HEK293 (cell line): ENCODE measurements at regions not wholly inside any gene's neighbourhood (a gene's known extent, or its start where the extent isn't known, plus 50 kb on each side); places are given as distances from the start of the nearest gene placed in this dataset.

Source experiments
- CTCF ChIA-PET: fragments of 350-600 bp; formaldehyde crosslinking; extraction: SDS; loops from one replicate; lab custom pipeline; 2021; ENCODE audit warnings: antibody characterized with exemption; lab: Yijun Ruan, JAX
- POLR2A ChIA-PET: fragments of 300-600 bp; formaldehyde crosslinking; extraction: SDS; loops from one replicate; lab custom pipeline; 2020; ENCODE audit warnings: antibody characterized with exemption, inconsistent platforms; lab: Yijun Ruan, JAX
- H3K27ac ChIP-seq: fragments of 200-500 bp; sonication (Bioruptor generic); 2 replicates; pipeline ENCODE4 v1.5.1; 2014; ENCODE audit warnings: low read depth, low read length, control low read depth, inconsistent platforms; ENCODE audit errors: extremely low read depth
- H3K36me3 ChIP-seq, 2 experiments: fragments of 200-500 bp in 1 of 2; sonication (Bioruptor generic) in 1 of 2; 1 replicate in 1 of 2; 2 replicates in 1 of 2; pipeline ENCODE4 v1.5.1; 2014 to 2017; ENCODE audit warnings: inconsistent platforms in 2 of 2, low read length in 2 of 2; ENCODE audit not compliant: control insufficient read depth in 2 of 2, insufficient read depth in 1 of 2
- H3K4me1 ChIP-seq: fragments of 200-500 bp; sonication (Bioruptor generic); 2 replicates; pipeline ENCODE4 v1.5.1; 2014; ENCODE audit warnings: mild to moderate bottlenecking, low read length, inconsistent platforms; ENCODE audit not compliant: control insufficient read depth, insufficient read depth
- H3K4me3 ChIP-seq: 2 replicates; pipeline ENCODE4 v1.5.1; 2011; ENCODE audit warnings: low read depth, mild to moderate bottlenecking, control low read depth, low read length, moderate library complexity
- H3K9me3 ChIP-seq: fragments of 200-500 bp; sonication (Bioruptor generic); 2 replicates; pipeline ENCODE4 v1.5.1; 2014; ENCODE audit warnings: low read depth, low read length, inconsistent platforms; ENCODE audit not compliant: control insufficient read depth, insufficient read depth
- ATF2 ChIP-seq: fragments of 450-650 bp; formaldehyde crosslinking; IDR thresholded peaks from 2 replicates; pipeline ENCODE4 v1.5.1; 2016; ENCODE audit warnings: missing biosample characterization, missing genetic modification characterization, low read depth
- GLIS1 ChIP-seq: fragments of 450-650 bp; formaldehyde crosslinking; IDR thresholded peaks from 2 replicates; pipeline ENCODE4 v1.5.1; 2016; ENCODE audit warnings: missing biosample characterization, missing genetic modification characterization
- MEIS1 ChIP-seq: sonication (generic); formaldehyde crosslinking; IDR thresholded peaks from 2 replicates; pipeline ENCODE4 v1.8.1; 2022; ENCODE audit warnings: missing genetic modification reagents, mild to moderate bottlenecking, borderline replicate concordance
- PRDM1 ChIP-seq: fragments of 450-650 bp; formaldehyde crosslinking; IDR thresholded peaks from 2 replicates; pipeline ENCODE4; 2016; ENCODE audit warnings: missing biosample characterization, missing genetic modification characterization
- RBAK ChIP-seq: fragments of 450-650 bp; formaldehyde crosslinking; IDR thresholded peaks from 2 replicates; pipeline ENCODE4 v1.5.1; 2016; ENCODE audit warnings: missing biosample characterization, missing genetic modification characterization
- SCRT2 ChIP-seq: fragments of 450-650 bp; formaldehyde crosslinking; IDR thresholded peaks from 2 replicates; pipeline ENCODE4 v1.5.1; 2016; ENCODE audit warnings: missing biosample characterization, missing genetic modification characterization
- TRIM28 ChIP-seq: IDR thresholded peaks from 2 replicates; pipeline ENCODE4 v1.6.1; 2011; ENCODE audit warnings: low read length, control low read depth, borderline replicate concordance
- ZBTB10 ChIP-seq: fragments of 450-650 bp; formaldehyde crosslinking; IDR thresholded peaks from 2 replicates; pipeline ENCODE4 v1.5.1; 2016; ENCODE audit warnings: missing biosample characterization, missing genetic modification characterization
- ZBTB20 ChIP-seq: fragments of 450-650 bp; formaldehyde crosslinking; IDR thresholded peaks from 2 replicates; pipeline ENCODE4 v1.5.1; 2016; ENCODE audit warnings: missing biosample characterization, missing genetic modification characterization
- ZBTB8A ChIP-seq: fragments of 450-650 bp; formaldehyde crosslinking; IDR thresholded peaks from 2 replicates; pipeline ENCODE4 v1.5.1; 2016; ENCODE audit warnings: missing biosample characterization, missing genetic modification characterization
- ZFHX2 ChIP-seq: fragments of 450-650 bp; formaldehyde crosslinking; conservative IDR thresholded peaks from 2 replicates; pipeline ENCODE4 v1.5.1; 2016; ENCODE audit warnings: missing biosample characterization, missing genetic modification characterization
- ZIC2 ChIP-seq: fragments of 450-650 bp; formaldehyde crosslinking; IDR thresholded peaks from 2 replicates; pipeline ENCODE4 v1.5.1; 2016; ENCODE audit warnings: missing biosample characterization, missing genetic modification characterization
- ZNF114 ChIP-seq: fragments of 450-650 bp; formaldehyde crosslinking; IDR thresholded peaks from 2 replicates; pipeline ENCODE4 v1.5.0; 2017; ENCODE audit warnings: missing biosample characterization, missing genetic modification characterization
- ZNF169 ChIP-seq: fragments of 450-650 bp; formaldehyde crosslinking; IDR thresholded peaks from 2 replicates; pipeline ENCODE4 v1.5.1; 2016; ENCODE audit warnings: missing biosample characterization, missing genetic modification characterization
- ZNF221 ChIP-seq: fragments of 450-650 bp; formaldehyde crosslinking; IDR thresholded peaks from 2 replicates; pipeline ENCODE4 v1.5.1; 2017; ENCODE audit warnings: missing biosample characterization, missing genetic modification characterization, borderline replicate concordance
- ZNF350 ChIP-seq: fragments of 450-650 bp; formaldehyde crosslinking; IDR thresholded peaks from 2 replicates; pipeline ENCODE4 v1.5.0; 2017; ENCODE audit warnings: missing biosample characterization, mild to moderate bottlenecking, missing genetic modification characterization
- ZNF433 ChIP-seq: fragments of 450-650 bp; formaldehyde crosslinking; IDR thresholded peaks from 2 replicates; pipeline ENCODE4 v1.5.1; 2016; ENCODE audit warnings: missing biosample characterization, missing genetic modification characterization, low read depth
- ZNF677 ChIP-seq: fragments of 450-650 bp; IDR thresholded peaks from 2 replicates; pipeline ENCODE4 v1.5.0; 2018; ENCODE audit warnings: missing biosample characterization, mild to moderate bottlenecking, missing genetic modification characterization, moderate library complexity
- ZNF792 ChIP-seq: fragments of 450-650 bp; formaldehyde crosslinking; IDR thresholded peaks from 2 replicates; pipeline ENCODE4 v1.5.1; 2016; ENCODE audit warnings: missing biosample characterization, missing genetic modification characterization
- ZNF830 ChIP-seq: fragments of 450-650 bp; IDR thresholded peaks from 2 replicates; pipeline ENCODE4 v1.5.0; 2018; ENCODE audit warnings: missing biosample characterization, missing genetic modification characterization, low read depth, mild to moderate bottlenecking, moderate library complexity
- ZSCAN23 ChIP-seq: fragments of 450-650 bp; formaldehyde crosslinking; IDR thresholded peaks from 2 replicates; pipeline ENCODE4 v1.5.1; 2016; ENCODE audit warnings: missing biosample characterization, missing genetic modification characterization
- TF ChIP-seq, protein P1 (sequence below): fragments of 450-650 bp; formaldehyde crosslinking; conservative IDR thresholded peaks from 2 replicates; pipeline ENCODE4 v1.5.1; 2016; ENCODE audit warnings: low read depth, missing biosample characterization, missing genetic modification characterization
- TF ChIP-seq, protein P2 (sequence below): fragments of 450-650 bp; formaldehyde crosslinking; IDR thresholded peaks from 2 replicates; pipeline ENCODE4 v1.5.1; 2016; ENCODE audit warnings: missing biosample characterization, missing genetic modification characterization
- TF ChIP-seq, protein P3 (sequence below): fragments of 450-650 bp; formaldehyde crosslinking; IDR thresholded peaks from 2 replicates; pipeline ENCODE4 v1.5.1; 2016; ENCODE audit warnings: missing biosample characterization, missing genetic modification characterization

GRCh38 chr5:22910523-22910922 lies 57.4 kb upstream of the CDH12 start:
- POLR2A ChIA-PET, result no interaction called here
- CTCF ChIA-PET, result no interaction called here
- Histone ChIP-seq H3K9me3 (no peaks in the 10 kb centered on the region), H3K27ac (no peak overlapping the region), H3K36me3 (no peaks in the 10 kb centered on the region), H3K4me1 (no peaks in the 10 kb centered on the region), H3K4me3 (no peak overlapping the region)
- TF ChIP-seq GLIS1 (tag by site-specific recombination), result no peak
- TF ChIP-seq, protein P1, sequence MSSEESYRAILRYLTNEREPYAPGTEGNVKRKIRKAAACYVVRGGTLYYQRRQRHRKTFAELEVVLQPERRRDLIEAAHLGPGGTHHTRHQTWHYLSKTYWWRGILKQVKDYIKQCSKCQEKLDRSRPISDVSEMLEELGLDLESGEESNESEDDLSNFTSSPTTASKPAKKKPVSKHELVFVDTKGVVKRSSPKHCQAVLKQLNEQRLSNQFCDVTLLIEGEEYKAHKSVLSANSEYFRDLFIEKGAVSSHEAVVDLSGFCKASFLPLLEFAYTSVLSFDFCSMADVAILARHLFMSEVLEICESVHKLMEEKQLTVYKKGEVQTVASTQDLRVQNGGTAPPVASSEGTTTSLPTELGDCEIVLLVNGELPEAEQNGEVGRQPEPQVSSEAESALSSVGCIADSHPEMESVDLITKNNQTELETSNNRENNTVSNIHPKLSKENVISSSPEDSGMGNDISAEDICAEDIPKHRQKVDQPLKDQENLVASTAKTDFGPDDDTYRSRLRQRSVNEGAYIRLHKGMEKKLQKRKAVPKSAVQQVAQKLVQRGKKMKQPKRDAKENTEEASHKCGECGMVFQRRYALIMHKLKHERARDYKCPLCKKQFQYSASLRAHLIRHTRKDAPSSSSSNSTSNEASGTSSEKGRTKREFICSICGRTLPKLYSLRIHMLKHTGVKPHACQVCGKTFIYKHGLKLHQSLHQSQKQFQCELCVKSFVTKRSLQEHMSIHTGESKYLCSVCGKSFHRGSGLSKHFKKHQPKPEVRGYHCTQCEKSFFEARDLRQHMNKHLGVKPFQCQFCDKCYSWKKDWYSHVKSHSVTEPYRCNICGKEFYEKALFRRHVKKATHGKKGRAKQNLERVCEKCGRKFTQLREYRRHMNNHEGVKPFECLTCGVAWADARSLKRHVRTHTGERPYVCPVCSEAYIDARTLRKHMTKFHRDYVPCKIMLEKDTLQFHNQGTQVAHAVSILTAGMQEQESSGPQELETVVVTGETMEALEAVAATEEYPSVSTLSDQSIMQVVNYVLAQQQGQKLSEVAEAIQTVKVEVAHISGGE, result no peak
- TF ChIP-seq ZNF792 (tag by site-specific recombination), result no peak
- TF ChIP-seq ZBTB20 (tag by site-specific recombination), result no peak
- TF ChIP-seq MEIS1 (CRISPR knock-in tag), result no peak
- no peak for TF ChIP-seq TRIM28
- TF ChIP-seq ZNF114 (tag by site-specific recombination), result no peak
- TF ChIP-seq ZIC2 (tag by site-specific recombination), result no peak
- TF ChIP-seq ZSCAN23 (tag by site-specific recombination), result no peak
- TF ChIP-seq ZNF350, result no peak
- TF ChIP-seq SCRT2, result no peak
- no peak for TF ChIP-seq ZNF677 (tag by site-specific recombination)

- no peak overlapping the region for H3K4me3 ChIP-seq
- TF ChIP-seq ZFHX2 (tag by site-specific recombination) (no peak), ATF2 (no peak), PRDM1 (no peak), ZNF169 (tag by site-specific recombination) (no peak)
- TF ChIP-seq, protein P2, sequence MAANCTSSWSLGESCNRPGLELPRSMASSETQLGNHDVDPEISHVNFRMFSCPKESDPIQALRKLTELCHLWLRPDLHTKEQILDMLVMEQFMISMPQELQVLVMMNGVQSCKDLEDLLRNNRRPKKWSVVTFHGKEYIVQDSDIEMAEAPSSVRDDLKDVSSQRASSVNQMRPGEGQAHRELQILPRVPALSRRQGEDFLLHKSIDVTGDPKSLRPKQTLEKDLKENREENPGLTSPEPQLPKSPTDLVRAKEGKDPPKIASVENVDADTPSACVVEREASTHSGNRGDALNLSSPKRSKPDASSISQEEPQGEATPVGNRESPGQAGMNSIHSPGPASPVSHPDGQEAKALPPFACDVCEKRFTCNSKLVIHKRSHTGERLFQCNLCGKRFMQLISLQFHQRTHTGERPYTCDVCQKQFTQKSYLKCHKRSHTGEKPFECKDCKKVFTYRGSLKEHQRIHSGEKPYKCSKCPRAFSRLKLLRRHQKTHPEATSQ (tag by site-specific recombination), result no peak
- TF ChIP-seq, all 188 proteins: peak for 0
- ChIA-PET CTCF (interaction anchor here (0.7 kb wide), 1 partner anchor 8 kb away, joined by 3 read pairs; no protein-coding TSS in a partner anchor), POLR2A (no interaction called here)
- H3K9me3 ChIP-seq, result no peaks in the 10 kb centered on the region
- H3K4me1 ChIP-seq, result no peaks in the 10 kb centered on the region
- H3K27ac ChIP-seq, result no peak overlapping the region
- H3K36me3 ChIP-seq, result no peaks in the 10 kb centered on the region
These were observed 55.4 kb upstream of the CDH12 start for GRCh38 chr5:22908586-22908985.

DNA sequence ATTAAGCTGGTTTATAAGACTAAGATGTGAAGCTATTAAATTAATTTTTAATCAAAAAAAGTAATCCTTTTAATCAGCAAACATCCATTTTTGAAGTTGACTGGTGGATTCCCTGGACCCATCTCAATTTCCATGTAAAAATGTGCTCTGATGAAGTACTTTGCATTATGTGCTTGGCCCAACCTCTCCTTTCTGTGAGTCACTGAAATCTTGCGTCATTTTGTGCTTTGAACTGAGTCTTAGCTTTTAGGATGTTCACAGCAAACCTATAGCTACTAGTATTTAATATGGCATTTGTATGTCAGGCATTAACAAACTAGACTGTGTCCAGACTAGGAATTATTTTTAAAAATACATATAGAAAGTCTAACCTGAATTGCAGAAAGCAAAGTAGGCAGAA lies 55.0 kb upstream of the CDH12 start:
- Histone ChIP-seq H3K9me3 (no peaks in the 10 kb centered on the region), H3K36me3 (no peaks in the 10 kb centered on the region), H3K4me1 (no peaks in the 10 kb centered on the region), H3K4me3 (no peak overlapping the region), H3K27ac (no peak overlapping the region)
- ChIA-PET CTCF (interaction anchor here (0.7 kb wide), 1 partner anchor 8 kb away, joined by 3 read pairs; no protein-coding TSS in a partner anchor), POLR2A (no interaction called here)
- no peak for TF ChIP-seq ZNF221 (tag by site-specific recombination)
- no peak for TF ChIP-seq RBAK (tag by site-specific recombination)
- no peak for TF ChIP-seq ZNF830 (tag by site-specific recombination)
- no peak for TF ChIP-seq ZNF433 (tag by site-specific recombination)
- no peak for TF ChIP-seq ZBTB10 (tag by site-specific recombination)
- TF ChIP-seq ZBTB8A (tag by site-specific recombination), result no peak
- TF ChIP-seq, protein P3, sequence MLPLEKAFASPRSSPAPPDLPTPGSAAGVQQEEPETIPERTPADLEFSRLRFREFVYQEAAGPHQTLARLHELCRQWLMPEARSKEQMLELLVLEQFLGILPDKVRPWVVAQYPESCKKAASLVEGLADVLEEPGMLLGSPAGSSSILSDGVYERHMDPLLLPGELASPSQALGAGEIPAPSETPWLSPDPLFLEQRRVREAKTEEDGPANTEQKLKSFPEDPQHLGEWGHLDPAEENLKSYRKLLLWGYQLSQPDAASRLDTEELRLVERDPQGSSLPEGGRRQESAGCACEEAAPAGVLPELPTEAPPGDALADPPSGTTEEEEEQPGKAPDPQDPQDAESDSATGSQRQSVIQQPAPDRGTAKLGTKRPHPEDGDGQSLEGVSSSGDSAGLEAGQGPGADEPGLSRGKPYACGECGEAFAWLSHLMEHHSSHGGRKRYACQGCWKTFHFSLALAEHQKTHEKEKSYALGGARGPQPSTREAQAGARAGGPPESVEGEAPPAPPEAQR (tag by site-specific recombination), result no peak
